H1 (cell line): ENCODE measurements at regions not wholly inside any gene's neighbourhood (a gene's known extent, or its start where the extent isn't known, plus 50 kb on each side); places are given as distances from the start of the nearest gene placed in this dataset.

Experiments used
- CTCF ChIA-PET: fragments of 300-600 bp; sonication (Branson Sonifier 250); formaldehyde crosslinking; loops from one replicate; lab custom pipeline; 2021; ENCODE audit not compliant: partially characterized antibody; lab: Charles Lee
- POLR2A ChIA-PET: fragments of 300-600 bp; sonication (Branson Sonifier 250); formaldehyde crosslinking; loops from one replicate; lab custom pipeline; 2021; ENCODE audit warnings: inconsistent platforms; ENCODE audit not compliant: partially characterized antibody; lab: Charles Lee
- DNase-seq, 2 experiments: peaks; one replicate each; pipeline versions ENCODE4 v3.0.0 to v3.0.0-alpha.2; 2010 to 2022; ENCODE audit warnings: low spot score in 2 of 2, low read depth in 1 of 2, mixed read lengths in 1 of 2
- FAIRE-seq: peaks from 2 replicates; lab custom pipeline; 2011; peaks lifted over from hg19 to GRCh38; lab: Jason Lieb, UNC
- H2AFZ ChIP-seq: 2 replicates; pipeline ENCODE4 v1.8.1; 2012; ENCODE audit warnings: low read length, inconsistent platforms
- H2AK5ac ChIP-seq: 2 replicates; pipeline ENCODE4 v1.6.1; 2013; ENCODE audit warnings: low read depth, low read length
- H2BK120ac ChIP-seq: replicated peaks from 2 replicates; pipeline ENCODE3; 2013; ENCODE audit warnings: low read depth, low read length, inconsistent platforms
- H2BK12ac ChIP-seq: 2 replicates; pipeline ENCODE4 v1.6.1; 2013; ENCODE audit warnings: low read depth, low read length
- H2BK15ac ChIP-seq: 2 replicates; pipeline ENCODE4 v1.6.1; 2013; ENCODE audit warnings: low read length
- H2BK20ac ChIP-seq: 2 replicates; pipeline ENCODE4 v1.6.1; 2013; ENCODE audit warnings: low read length
- H2BK5ac ChIP-seq: 2 replicates; pipeline ENCODE4 v1.6.1; 2013; ENCODE audit warnings: low read depth, low read length
- H3K14ac ChIP-seq: 2 replicates; pipeline ENCODE4 v1.6.1; 2013; ENCODE audit warnings: inconsistent platforms; ENCODE audit not compliant: insufficient read length
- H3K18ac ChIP-seq: 2 replicates; pipeline ENCODE4 v1.6.1; 2013; ENCODE audit warnings: low read length; ENCODE audit errors: extremely low read depth
- H3K23ac ChIP-seq: 2 replicates; pipeline ENCODE4 v1.6.1; 2013; ENCODE audit warnings: inconsistent platforms; ENCODE audit not compliant: insufficient read length
- H3K23me2 ChIP-seq: 2 replicates; pipeline ENCODE4 v1.6.1; 2013; ENCODE audit warnings: low read depth, low read length
- H3K27ac ChIP-seq: 2 replicates; pipeline ENCODE4 v1.6.1; 2011; ENCODE audit warnings: low read depth, low read length, inconsistent platforms
- H3K27me3 ChIP-seq, 4 experiments: replicated peaks in 1 of 4; 1 replicate in 1 of 4; 2 replicates in 3 of 4; pipeline versions ENCODE4 v1.6.1 to v1.8.1; 2011 to 2013; ENCODE audit warnings: low read length in 3 of 4, mild to moderate bottlenecking in 3 of 4, inconsistent platforms in 2 of 4, mixed read lengths in 2 of 4, moderate library complexity in 1 of 4; ENCODE audit not compliant: control insufficient read depth in 3 of 4, insufficient read depth in 3 of 4; ENCODE audit errors: extremely low read depth in 1 of 4
- H3K36me3 ChIP-seq, 4 experiments: 2 replicates each; pipeline versions ENCODE4 v1.6.1 to v1.8.1; 2011 to 2013; ENCODE audit warnings: mild to moderate bottlenecking in 4 of 4, low read length in 3 of 4, moderate library complexity in 2 of 4, control low read depth in 1 of 4, inconsistent platforms in 1 of 4; ENCODE audit not compliant: insufficient read depth in 4 of 4, control insufficient read depth in 2 of 4
- H3K4ac ChIP-seq: replicated peaks from 2 replicates; pipeline ENCODE3; 2013; ENCODE audit warnings: low read length, low read depth, mixed read lengths, inconsistent platforms; ENCODE audit not compliant: insufficient read length
- H3K4me1 ChIP-seq, 4 experiments: replicated peaks in 1 of 4; 1 replicate in 1 of 4; 2 replicates in 3 of 4; pipeline versions ENCODE4 v1.6.1 to v1.8.1; 2011 to 2013; ENCODE audit warnings: low read length in 3 of 4, inconsistent platforms in 2 of 4, mixed read lengths in 1 of 4; ENCODE audit not compliant: insufficient read depth in 4 of 4, control insufficient read depth in 3 of 4
- H3K4me2 ChIP-seq, 2 experiments: 2 replicates each; pipeline versions ENCODE4 v1.6.1 to v1.8.1; 2011 to 2013; ENCODE audit warnings: low read depth in 2 of 2, low read length in 2 of 2, control low read depth in 1 of 2, inconsistent platforms in 1 of 2, mild to moderate bottlenecking in 1 of 2; ENCODE audit not compliant: insufficient read depth in 1 of 2
- H3K4me3 ChIP-seq, 4 experiments: fragments of 200-600, 300-600 bp in 1 of 4; sonication (generic), shearing (Covaris generic), sonication (Bioruptor Twin) in 1 of 4; 2 replicates each; pipeline versions ENCODE4 v1.5.1 to v1.8.1; 2011 to 2016; ENCODE audit warnings: low read length in 4 of 4, low read depth in 3 of 4, control low read depth in 2 of 4, inconsistent platforms in 2 of 4, mild to moderate bottlenecking in 2 of 4, mixed read lengths in 1 of 4, moderate library complexity in 1 of 4; ENCODE audit not compliant: insufficient read depth in 2 of 4; ENCODE audit errors: extremely low read depth in 1 of 4
- H3K56ac ChIP-seq: replicated peaks from 2 replicates; pipeline ENCODE3; 2013; ENCODE audit warnings: low read depth, mild to moderate bottlenecking, mixed read lengths, low read length, inconsistent platforms; ENCODE audit not compliant: insufficient read length
- H3K79me1 ChIP-seq: 2 replicates; pipeline ENCODE4 v1.6.1; 2013; ENCODE audit warnings: low read depth, low read length, control low read depth
- H3K79me2 ChIP-seq, 2 experiments: 2 replicates each; pipeline versions ENCODE4 v1.6.1 to v1.8.1; 2012 to 2013; ENCODE audit warnings: low read length in 2 of 2, mild to moderate bottlenecking in 2 of 2, inconsistent platforms in 1 of 2; ENCODE audit not compliant: insufficient read depth in 2 of 2, control insufficient read depth in 1 of 2
- H3K9ac ChIP-seq, 4 experiments: replicated peaks in 1 of 4; 1 replicate in 1 of 4; 2 replicates in 3 of 4; pipeline versions ENCODE4 v1.6.1 to v1.8.1; 2011 to 2013; ENCODE audit warnings: low read depth in 3 of 4, low read length in 3 of 4, control low read depth in 2 of 4, mild to moderate bottlenecking in 2 of 4, moderate library complexity in 2 of 4, inconsistent platforms in 1 of 4; ENCODE audit errors: extremely low read depth in 1 of 4
- H3K9me3 ChIP-seq, 2 experiments: 2 replicates each; pipeline versions ENCODE4 v1.6.1 to v1.8.1; 2012 to 2013; ENCODE audit warnings: mild to moderate bottlenecking in 2 of 2, moderate library complexity in 2 of 2, control low read depth in 1 of 2, inconsistent platforms in 1 of 2, low read depth in 1 of 2, low read length in 1 of 2, mixed read lengths in 1 of 2; ENCODE audit not compliant: insufficient read depth in 2 of 2
- H4K20me1 ChIP-seq, 2 experiments: replicated peaks in 1 of 2; 2 replicates each; pipeline versions ENCODE3 to v1.8.1; 2011 to 2013; ENCODE audit warnings: inconsistent platforms in 2 of 2, low read length in 2 of 2, mild to moderate bottlenecking in 1 of 2; ENCODE audit not compliant: insufficient read depth in 2 of 2, control insufficient read depth in 1 of 2
- H4K5ac ChIP-seq: 2 replicates; pipeline ENCODE4 v1.6.1; 2013; ENCODE audit warnings: low read length, low read depth, mixed read lengths, inconsistent platforms; ENCODE audit not compliant: insufficient read length
- H4K8ac ChIP-seq: 2 replicates; pipeline ENCODE4 v1.8.0; 2013; ENCODE audit warnings: mild to moderate bottlenecking, moderate library complexity, low read length, inconsistent platforms; ENCODE audit not compliant: insufficient read depth; ENCODE audit errors: extremely low read depth
- H4K91ac ChIP-seq: replicated peaks from 2 replicates; pipeline ENCODE3; 2013; ENCODE audit warnings: low read length, mixed read lengths, inconsistent platforms; ENCODE audit not compliant: insufficient read length
- BCL11A ChIP-seq, 2 experiments: IDR thresholded peaks; one replicate each; pipeline ENCODE4 v1.6.1; 2011; ENCODE audit warnings: low read depth in 2 of 2, low read length in 2 of 2, mild to moderate bottlenecking in 2 of 2
- CTBP2 ChIP-seq: IDR thresholded peaks from 2 replicates; pipeline ENCODE4 v1.7.0; 2011; ENCODE audit warnings: borderline replicate concordance, mild to moderate bottlenecking, moderate library complexity, mixed read lengths, low read length; ENCODE audit not compliant: insufficient read depth, insufficient read length
- CTCF ChIP-seq, 3 experiments: IDR thresholded peaks; 1 replicate in 2 of 3; 2 replicates in 1 of 3; pipeline versions ENCODE4 v1.5.1 to v1.6.1; 2011; ENCODE audit warnings: low read length in 3 of 3, mild to moderate bottlenecking in 3 of 3, inconsistent platforms in 2 of 3, low read depth in 1 of 3, moderate library complexity in 1 of 3; ENCODE audit not compliant: insufficient read depth in 1 of 3; ENCODE audit errors: control extremely low read depth in 1 of 3
- EZH2 ChIP-seq: fragments of 200-600 bp; sonication (generic); IDR thresholded peaks from 2 replicates; pipeline ENCODE4 v1.7.1; 2012; ENCODE audit warnings: low read depth, mild to moderate bottlenecking, moderate library complexity, low read length, inconsistent platforms; ENCODE audit not compliant: severe bottlenecking
- GABPA ChIP-seq: IDR thresholded peaks from 2 replicates; pipeline ENCODE4 v1.6.1; 2011; ENCODE audit warnings: mild to moderate bottlenecking, low read length, moderate library complexity, borderline replicate concordance; ENCODE audit not compliant: insufficient read depth
- JUN ChIP-seq: IDR thresholded peaks from 2 replicates; pipeline ENCODE4 v1.6.1; 2011; ENCODE audit warnings: low read depth, mild to moderate bottlenecking, improper control_type of control experiment, low read length
- JUND ChIP-seq: IDR thresholded peaks from 2 replicates; pipeline ENCODE4 v1.6.1; 2011; ENCODE audit warnings: mild to moderate bottlenecking, improper control_type of control experiment, low read length
- PHF8 ChIP-seq: fragments of 200-600 bp; sonication (generic); conservative IDR thresholded peaks from 2 replicates; pipeline ENCODE4 v1.7.1; 2012; ENCODE audit warnings: low read depth, mild to moderate bottlenecking, inconsistent platforms, low read length, moderate library complexity
- SIRT6 ChIP-seq: IDR thresholded peaks from one replicate; pipeline ENCODE4 v1.7.1; 2012; ENCODE audit warnings: low read length, inconsistent platforms
- SP1 ChIP-seq: IDR thresholded peaks from 2 replicates; pipeline ENCODE4 v1.6.1; 2011; ENCODE audit warnings: low read depth, low read length
- SRF ChIP-seq: IDR thresholded peaks from 2 replicates; pipeline ENCODE4 v1.6.1; 2011; ENCODE audit warnings: mild to moderate bottlenecking, low read depth, low read length, moderate library complexity
- TBP ChIP-seq: IDR thresholded peaks from 2 replicates; pipeline ENCODE4 v1.6.1; 2011; ENCODE audit warnings: low read depth, low read length, improper control_type of control experiment
- YY1 ChIP-seq: IDR thresholded peaks from 2 replicates; pipeline ENCODE4 v1.6.1; 2011; ENCODE audit warnings: low read depth, mild to moderate bottlenecking, low read length

GRCh38 chr16:6246266-6246665 is 1086.4 kb upstream of the RBFOX1 start:
- Histone ChIP-seq H3K23ac (no peak overlapping the region), H3K9ac (no peak overlapping the region), H4K20me1 (no peaks in the 10 kb centered on the region), H3K79me1 (no peaks in the 10 kb centered on the region), H3K4me1 (peaks cover 0 to 3% (median under 1%) of the 10 kb centered on the region in 4 experiments; a peak in 3 of 7 replicates), H3K4ac (no peak overlapping the region), H4K91ac (no peak overlapping the region), H3K4me2 (no peak overlapping the region), H2AK5ac (no peak overlapping the region), H2BK5ac (no peak overlapping the region), H2BK15ac (no peak overlapping the region), H3K4me3 (no peak overlapping the region), H4K5ac (no peak overlapping the region), H3K14ac (no peak overlapping the region), H3K79me2 (no peaks in the 10 kb centered on the region), H4K8ac (no peak overlapping the region), H2AFZ (no peak overlapping the region), H3K36me3 (no peaks in the 10 kb centered on the region), H3K27me3 (no peaks in the 10 kb centered on the region; a peak in 1 of 7 replicates), H2BK12ac (no peak overlapping the region; the same call in 1 of the 2 replicates), H2BK20ac (no peak overlapping the region), H2BK120ac (no peak overlapping the region), H3K18ac (no peak overlapping the region), H3K23me2 (no peaks in the 10 kb centered on the region; the same call in 1 of the 2 replicates), H3K27ac (no peak overlapping the region), H3K9me3 (no peaks in the 10 kb centered on the region), H3K56ac (no peak overlapping the region)
- ChIA-PET CTCF (interaction anchor here (0.9 to 1.8 kb wide), 2 partner anchors 16 to 81 kb away, joined by 3 to 5 read pairs; no protein-coding TSS in a partner anchor), POLR2A (no interaction called here)
- no peak for FAIRE-seq
- DNase-seq: no peak
- TF ChIP-seq JUN (no peak), SRF (no peak), BCL11A (IDR thresholded peaks at IDR 0.05; ENCODE audit: low read depth in 2 of 2, low read length in 2 of 2) (no peak), CTBP2 (no peak), SP1 (no peak), PHF8 (no peak), GABPA (no peak), JUND (no peak), EZH2 (no peak), YY1 (no peak), CTCF (IDR thresholded peaks at IDR 0.05; ENCODE audit: control extremely low read depth in 1 of 3, insufficient read depth in 1 of 3, low read depth in 1 of 3, low read length in 3 of 3) (no peak), SIRT6 (no peak), TBP (no peak)
